ENCODE measurements at regions not wholly inside any gene's neighbourhood (a gene's known extent, or its start where the extent isn't known, plus 50 kb on each side); places are given as distances from the start of the nearest gene placed in this dataset.

GRCh38 chr19:46943150-46943946 lies 76.3 kb upstream of the NPAS1 start:
- DNase-seq (ENCODE audit: low read depth) = no peak
- no peak for TF ChIP-seq CTCF (conservative IDR thresholded peaks at IDR 0.05; ENCODE audit: control insufficient read depth, insufficient read depth, low read depth, low read length)
- H3K4me3 ChIP-seq (ENCODE audit: control insufficient read depth, low read depth, low read length) = no peak overlapping the region

- no peak for TF ChIP-seq CTCF (conservative IDR thresholded peaks at IDR 0.05; ENCODE audit: control insufficient read depth, insufficient read depth, low read depth, low read length)
- no peak overlapping the region for H3K4me3 ChIP-seq (ENCODE audit: control insufficient read depth, low read depth, low read length)
- DNase-seq (ENCODE audit: low read depth) = no peak
These were observed 75.4 kb upstream of the NPAS1 start for GRCh38 chr19:46944123-46944748.

DNA sequence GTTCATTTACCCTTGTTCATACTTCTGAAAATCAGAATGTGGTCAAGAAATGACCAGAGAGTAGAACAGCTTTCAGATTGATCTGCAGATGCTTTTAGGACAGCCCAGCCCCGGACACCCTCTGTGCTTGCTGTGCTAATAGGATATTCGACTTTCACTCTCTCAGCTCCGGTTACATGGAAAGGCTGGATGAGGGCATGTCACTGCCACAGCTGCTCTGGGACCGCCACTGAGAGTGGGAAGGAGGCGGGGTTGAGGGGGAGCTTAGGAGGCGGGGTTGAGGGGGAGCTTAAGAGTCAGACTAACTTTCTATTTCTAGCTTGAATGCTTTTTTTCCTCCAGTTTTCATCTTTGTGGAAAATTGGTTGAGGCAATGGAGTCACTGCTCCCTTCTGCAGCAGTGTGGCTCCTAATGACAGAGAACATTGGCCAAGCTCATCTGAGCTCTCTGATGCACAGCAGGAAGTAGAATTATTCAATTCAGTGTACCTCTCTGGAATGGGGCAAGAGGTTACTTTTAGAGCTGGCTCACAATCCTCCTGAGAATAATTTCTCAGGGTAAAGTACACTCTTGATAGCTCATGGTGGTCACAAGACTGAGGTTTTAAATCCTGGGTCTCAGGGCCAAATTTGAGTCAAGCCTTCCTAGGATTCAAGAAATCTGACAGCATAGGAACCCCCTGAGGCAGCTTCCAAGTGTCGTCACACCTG lies 74.6 kb upstream of the NPAS1 start:
- peak; percentile 86 for DNase-seq (ENCODE audit: low read depth)
- H3K4me3 ChIP-seq (ENCODE audit: control insufficient read depth, low read depth, low read length) = no peak overlapping the region
- no peak for TF ChIP-seq CTCF (conservative IDR thresholded peaks at IDR 0.05; ENCODE audit: control insufficient read depth, insufficient read depth, low read depth, low read length)

DNA sequence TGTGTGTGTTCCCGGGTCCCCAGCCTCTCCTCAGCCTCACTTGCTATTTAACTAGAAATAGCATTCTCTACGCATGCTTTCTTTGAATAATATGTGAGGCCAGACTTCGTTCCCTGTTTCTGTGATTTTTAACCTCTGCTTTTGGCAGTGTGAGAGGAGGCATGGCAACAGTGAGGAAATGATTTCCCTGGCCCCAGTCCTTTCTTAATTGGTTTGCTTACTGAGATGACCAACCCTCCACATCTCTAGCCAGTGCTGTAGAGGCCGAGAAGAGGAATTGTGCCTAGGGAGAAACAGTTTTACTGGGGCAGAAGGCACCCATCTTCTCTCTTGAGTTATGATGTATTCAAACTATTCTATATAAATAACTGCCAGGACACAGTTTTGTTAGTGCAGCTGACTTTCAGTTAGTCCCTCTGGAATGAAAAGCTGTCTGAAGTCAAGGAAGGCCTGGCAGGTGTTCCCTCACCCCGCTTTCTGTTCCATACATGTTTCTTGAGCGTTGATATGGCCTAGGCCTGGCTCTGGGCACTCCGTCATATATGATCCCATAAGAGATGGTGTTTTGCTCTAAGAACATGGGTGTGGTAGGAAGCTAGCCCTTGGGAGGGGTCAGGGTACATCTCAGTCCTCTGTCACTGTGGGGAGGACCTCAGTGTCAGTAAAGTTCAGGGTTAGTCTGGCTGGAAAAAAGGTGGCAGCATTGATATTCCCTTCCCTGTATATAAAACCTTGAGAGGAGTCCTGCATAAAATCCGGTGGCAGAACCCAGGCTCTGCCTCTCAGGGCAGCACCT lies 73.7 kb upstream of the NPAS1 start:
- peak; percentile 49 for DNase-seq (ENCODE audit: low read depth)
- H3K4me3 ChIP-seq (ENCODE audit: control insufficient read depth, low read depth, low read length) = no peak overlapping the region
- no peak for TF ChIP-seq CTCF (conservative IDR thresholded peaks at IDR 0.05; ENCODE audit: control insufficient read depth, insufficient read depth, low read depth, low read length)

- no peak overlapping the region for H3K4me3 ChIP-seq (ENCODE audit: control insufficient read depth, low read depth, low read length)
- no peak for DNase-seq (ENCODE audit: low read depth)
- TF ChIP-seq CTCF (conservative IDR thresholded peaks at IDR 0.05; ENCODE audit: control insufficient read depth, insufficient read depth, low read depth, low read length) = no peak
These were observed 72.9 kb upstream of the NPAS1 start for GRCh38 chr19:46946611-46947238.

- H3K4me3 ChIP-seq (ENCODE audit: control insufficient read depth, low read depth, low read length) = no peak overlapping the region
- TF ChIP-seq CTCF (conservative IDR thresholded peaks at IDR 0.05; ENCODE audit: control insufficient read depth, insufficient read depth, low read depth, low read length) = no peak
- no peak for DNase-seq (ENCODE audit: low read depth)
These were observed 71.8 kb upstream of the NPAS1 start for GRCh38 chr19:46947866-46948265.

Measured in fibroblast of mammary gland (primary cell).